Activated CD8-positive, alpha-beta T cell treated with anti-CD3 and anti-CD28 coated beads for 36 hours (primary cell): ENCODE measurements at regions not wholly inside any gene's neighbourhood (a gene's known extent, or its start where the extent isn't known, plus 50 kb on each side); places are given as distances from the start of the nearest gene placed in this dataset.
"Not testable (repeated sequence)": the region's sequence is repeated elsewhere in the genome, so short reads cannot be mapped to it uniquely, and the experiment has no call there.

Experiments
- ATAC-seq: fragments of 200-7000 bp; cut with Tn5 transposase; one replicate; pipeline ENCODE4 v1.10.0; 2021; ENCODE audit warnings: mild to moderate bottlenecking, moderate library complexity
- CTCF ChIA-PET: fragments of 350-600 bp; sonication (Branson Sonifier 250); formaldehyde crosslinking; loops from one replicate; lab custom pipeline; 2021; ENCODE audit warnings: antibody characterized with exemption; lab: Charles Lee
- POLR2A ChIA-PET: fragments of 350-600 bp; sonication (Branson Sonifier 250); formaldehyde crosslinking; loops from one replicate; lab custom pipeline; 2021; ENCODE audit warnings: antibody characterized with exemption; lab: Charles Lee
- DNase-seq: peaks from one replicate; pipeline ENCODE4 v3.0.0-alpha.2; 2020
- H3K27ac Mint-ChIP-seq: one replicate; pipeline ENCODE4 v1.8.0; 2021; ENCODE audit warnings: mild to moderate bottlenecking, mixed read lengths
- H3K27me3 Mint-ChIP-seq: one replicate; pipeline ENCODE4 v1.8.0; 2021; ENCODE audit warnings: mixed read lengths
- H3K36me3 Mint-ChIP-seq: one replicate; pipeline ENCODE4 v1.8.0; 2021; ENCODE audit warnings: low read depth, mixed read lengths
- H3K4me1 Mint-ChIP-seq: one replicate; pipeline ENCODE4 v1.8.0; 2021; ENCODE audit warnings: low read depth, mixed read lengths
- H3K4me3 Mint-ChIP-seq: one replicate; pipeline ENCODE4 v1.8.0; 2021; ENCODE audit warnings: mild to moderate bottlenecking, moderate library complexity, mixed read lengths
- H3K9me3 Mint-ChIP-seq: one replicate; pipeline ENCODE4 v1.8.0; 2021; ENCODE audit warnings: mixed read lengths
- CTCF ChIP-seq: fragments of 200-600 bp; IDR thresholded peaks from one replicate; pipeline ENCODE4 v1.8.0; 2022; ENCODE audit warnings: antibody characterized with exemption, mild to moderate bottlenecking
- intact Hi-C: fragments of 100-400 bp; cut with micrococcal nuclease; formaldehyde crosslinking; loops from one replicate; pipeline ENCODE4 v1.10.0; 2022

GRCh38 chr11:69874984-69875624 lies 55.9 kb upstream of the FGF3 start:
- H3K27me3 Mint-ChIP-seq = no peaks in the 10 kb centered on the region
- H3K36me3 Mint-ChIP-seq = no peaks in the 10 kb centered on the region
- no peaks in the 10 kb centered on the region for H3K4me1 Mint-ChIP-seq
- no peak for ATAC-seq
- H3K9me3 Mint-ChIP-seq = no peaks in the 10 kb centered on the region
- no peak for TF ChIP-seq CTCF
- no peak overlapping the region for H3K4me3 Mint-ChIP-seq
- no peak overlapping the region for H3K27ac Mint-ChIP-seq
- no peak for DNase-seq
- intact Hi-C loops = no loop called here
- ChIA-PET POLR2A (no interaction called here), CTCF (no interaction called here)

- Mint-ChIP-seq H3K27ac (no peak overlapping the region), H3K36me3 (no peaks in the 10 kb centered on the region), H3K9me3 (no peaks in the 10 kb centered on the region), H3K4me3 (no peak overlapping the region), H3K4me1 (no peaks in the 10 kb centered on the region), H3K27me3 (no peaks in the 10 kb centered on the region)
- DNase-seq (no peak), ATAC-seq (no peak)
- no peak for TF ChIP-seq CTCF
- intact Hi-C loops = no loop called here
- CTCF ChIA-PET = no interaction called here
- POLR2A ChIA-PET = no interaction called here
Observed at GRCh38 chr11:69876013-69876412, 56.8 kb upstream of the FGF3 start.

GRCh38 chr11:69877235-69877634 lies 58.0 kb upstream of the FGF3 start:
- H3K27me3 Mint-ChIP-seq = no peaks in the 10 kb centered on the region
- CTCF ChIA-PET = no interaction called here
- TF ChIP-seq CTCF = no peak
- intact Hi-C loops = no loop called here
- ATAC-seq (no peak), DNase-seq (no peak)
- no peaks in the 10 kb centered on the region for H3K36me3 Mint-ChIP-seq
- H3K9me3 Mint-ChIP-seq = no peaks in the 10 kb centered on the region
- no peaks in the 10 kb centered on the region for H3K4me1 Mint-ChIP-seq
- H3K4me3 Mint-ChIP-seq = no peak overlapping the region
- no peak overlapping the region for H3K27ac Mint-ChIP-seq
- POLR2A ChIA-PET = no interaction called here

GRCh38 chr11:69877704-69878103 lies 58.5 kb upstream of the FGF3 start:
- POLR2A ChIA-PET, ATAC-seq, CTCF ChIA-PET: not testable (repeated sequence)

GRCh38 chr11:69878144-69878883 lies 59.1 kb upstream of the FGF3 start:
- no peak for DNase-seq
- Mint-ChIP-seq H3K27me3 (no peaks in the 10 kb centered on the region), H3K36me3 (no peaks in the 10 kb centered on the region), H3K27ac (no peak overlapping the region), H3K4me3 (no peak overlapping the region), H3K4me1 (no peaks in the 10 kb centered on the region), H3K9me3 (no peaks in the 10 kb centered on the region)
- ChIA-PET CTCF (interaction anchor here (1.2 kb wide), 1 partner anchor 10 kb away, joined by 3 read pairs; no protein-coding TSS in a partner anchor), POLR2A (no interaction called here)
- no peak for ATAC-seq
- intact Hi-C loops = no loop called here
- TF ChIP-seq CTCF = no peak

More at GRCh38 chr11:69877704-69878103, 58.5 kb upstream of the FGF3 start:
- H3K27me3 Mint-ChIP-seq, H3K4me3 Mint-ChIP-seq, DNase-seq, H3K36me3 Mint-ChIP-seq, H3K4me1 Mint-ChIP-seq, H3K9me3 Mint-ChIP-seq, H3K27ac Mint-ChIP-seq, intact Hi-C loops: not testable (repeated sequence)
